Fibroblast of skin of right biceps (primary cell): ENCODE measurements at regions not wholly inside any gene's neighbourhood (a gene's known extent, or its start where the extent isn't known, plus 50 kb on each side); places are given as distances from the start of the nearest gene placed in this dataset.
A peak's percentile ranks its signal among the peaks of the same experiment; 100 is the strongest.
"Not testable (repeated sequence)": the region's sequence is repeated elsewhere in the genome, so short reads cannot be mapped to it uniquely, and the experiment has no call there.

Experiments used
- DNase-seq: peaks from one replicate; pipeline ENCODE4 v3.0.0-alpha.2; 2013

GRCh38 chr7:84879570-84880325 lies 307.1 kb downstream of the SEMA3D start:
- no peak for DNase-seq

GRCh38 chr7:84877943-84878570 lies 308.8 kb downstream of the SEMA3D start:
- DNase-seq, result no peak

- no peak for DNase-seq
These were observed 310.6 kb downstream of the SEMA3D start for GRCh38 chr7:84876061-84876821.

GRCh38 chr7:84865560-84865959 lies 321.3 kb downstream of the SEMA3D start:
- no peak for DNase-seq

GRCh38 chr7:84857336-84857735 lies 329.5 kb downstream of the SEMA3D start:
- no peak for DNase-seq

GRCh38 chr7:84855758-84856157 lies 331.1 kb downstream of the SEMA3D start:
- no peak for DNase-seq

GRCh38 chr7:84848974-84849372 lies 337.9 kb downstream of the SEMA3D start:
- not testable (repeated sequence) for DNase-seq

GRCh38 chr7:84848219-84848973 lies 338.5 kb downstream of the SEMA3D start:
- peak; percentile 12 for DNase-seq

- DNase-seq, result no peak
These were observed 339.1 kb downstream of the SEMA3D start for GRCh38 chr7:84847790-84848189.

- DNase-seq, result no peak
These were observed 339.8 kb downstream of the SEMA3D start for GRCh38 chr7:84847038-84847437.

GRCh38 chr7:84845971-84846370 lies 340.9 kb downstream of the SEMA3D start:
- no peak for DNase-seq

GRCh38 chr7:84844771-84845170 lies 342.1 kb downstream of the SEMA3D start:
- DNase-seq, result no peak

- DNase-seq, result peak; percentile 74
These were observed 345.0 kb downstream of the SEMA3D start for GRCh38 chr7:84841809-84842208.

- no peak for DNase-seq
These were observed 348.0 kb downstream of the SEMA3D start for GRCh38 chr7:84838857-84839256.

GRCh38 chr7:84837405-84837804 lies 349.5 kb downstream of the SEMA3D start:
- peak; percentile 52 for DNase-seq

GRCh38 chr7:84829719-84830118 lies 357.1 kb downstream of the SEMA3D start:
- DNase-seq, result no peak

- DNase-seq, result no peak
These were observed 362.7 kb downstream of the SEMA3D start for GRCh38 chr7:84824057-84824651.

- no peak for DNase-seq
These were observed 363.3 kb downstream of the SEMA3D start for GRCh38 chr7:84823530-84823929.

GRCh38 chr7:84822941-84823510 lies 363.8 kb downstream of the SEMA3D start:
- DNase-seq, result no peak

GRCh38 chr7:84821671-84822534 lies 365.0 kb downstream of the SEMA3D start:
- DNase-seq, result peak; percentile 10

GRCh38 chr7:84820481-84820880 lies 366.4 kb downstream of the SEMA3D start:
- DNase-seq, result no peak
